GM20000 (cell line): ENCODE measurements at regions not wholly inside any gene's neighbourhood (a gene's known extent, or its start where the extent isn't known, plus 50 kb on each side); places are given as distances from the start of the nearest gene placed in this dataset.

Experiments used
- DNase-seq: peaks from one replicate; pipeline ENCODE4 v3.0.0; 2012; ENCODE audit warnings: low spot score
- CTCF ChIP-seq: IDR thresholded peaks from 2 replicates; pipeline ENCODE4 v1.5.1; 2012; ENCODE audit warnings: mild to moderate bottlenecking, control low read depth; ENCODE audit errors: extremely low read depth, missing control alignments

GRCh38 chr4:144298519-144298918, 158.0 kb upstream of the GYPA start:
- TF ChIP-seq CTCF = no peak
- no peak for DNase-seq

GRCh38 chr4:144300616-144301015, 160.1 kb upstream of the GYPA start:
- no peak for TF ChIP-seq CTCF
- DNase-seq = no peak

GRCh38 chr4:144302704-144303536, 162.4 kb upstream of the GYPA start:
- DNase-seq = no peak
- no peak for TF ChIP-seq CTCF

GRCh38 chr4:144304025-144304424, 163.5 kb upstream of the GYPA start:
- no peak for TF ChIP-seq CTCF
- DNase-seq = no peak

- DNase-seq = no peak
- TF ChIP-seq CTCF = no peak
Observed at GRCh38 chr4:144310535-144310934, 170.0 kb upstream of the GYPA start.

- DNase-seq = no peak
Observed at GRCh38 chr4:144313370-144313769, 172.9 kb upstream of the GYPA start.

More at GRCh38 chr4:144313370-144313769, 172.9 kb upstream of the GYPA start:
- TF ChIP-seq CTCF = no peak
